Fibroblast of skin of scalp (primary cell): ENCODE measurements at regions not wholly inside any gene's neighbourhood (a gene's known extent, or its start where the extent isn't known, plus 50 kb on each side); places are given as distances from the start of the nearest gene placed in this dataset.
"Not testable (repeated sequence)": the region's sequence is repeated elsewhere in the genome, so short reads cannot be mapped to it uniquely, and the experiment has no call there.

Experiments
- DNase-seq: peaks from one replicate; pipeline ENCODE4 v3.0.0-alpha.2; 2013

GRCh38 chr20:2203436-2203835, 92.4 kb upstream of the TGM3 start:
- no peak for DNase-seq

GRCh38 chr20:2204021-2204420, 91.8 kb upstream of the TGM3 start:
- DNase-seq, result no peak

- peak; percentile 60 for DNase-seq
These were observed 88.6 kb upstream of the TGM3 start for GRCh38 chr20:2206957-2207769.

GRCh38 chr20:2207770-2208097, 88.1 kb upstream of the TGM3 start:
- no peak for DNase-seq

DNA sequence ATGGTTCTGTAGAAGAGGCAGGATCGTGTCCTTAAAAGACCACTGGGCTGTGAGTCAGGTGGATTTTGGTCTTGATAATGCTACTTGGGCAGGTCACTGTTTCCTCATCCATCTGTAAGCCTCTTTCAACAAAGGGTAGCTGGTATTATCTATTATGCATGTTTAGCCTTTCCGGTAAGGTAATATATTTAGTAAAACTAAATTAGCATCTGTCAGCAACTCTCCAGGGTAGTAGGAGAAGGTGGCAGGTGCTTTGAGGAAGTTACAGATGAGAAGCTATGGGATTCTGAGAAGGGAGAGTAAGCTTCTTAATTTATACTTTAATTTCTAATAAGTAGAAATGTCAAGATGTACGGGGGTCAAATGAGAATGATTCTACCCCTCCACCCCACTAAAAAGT, 86.9 kb upstream of the TGM3 start:
- DNase-seq, result no peak

GRCh38 chr20:2210646-2211552, 84.9 kb upstream of the TGM3 start:
- DNase-seq, result peak; percentile 56

- no peak for DNase-seq
These were observed 83.3 kb upstream of the TGM3 start for GRCh38 chr20:2212456-2213015.

DNA sequence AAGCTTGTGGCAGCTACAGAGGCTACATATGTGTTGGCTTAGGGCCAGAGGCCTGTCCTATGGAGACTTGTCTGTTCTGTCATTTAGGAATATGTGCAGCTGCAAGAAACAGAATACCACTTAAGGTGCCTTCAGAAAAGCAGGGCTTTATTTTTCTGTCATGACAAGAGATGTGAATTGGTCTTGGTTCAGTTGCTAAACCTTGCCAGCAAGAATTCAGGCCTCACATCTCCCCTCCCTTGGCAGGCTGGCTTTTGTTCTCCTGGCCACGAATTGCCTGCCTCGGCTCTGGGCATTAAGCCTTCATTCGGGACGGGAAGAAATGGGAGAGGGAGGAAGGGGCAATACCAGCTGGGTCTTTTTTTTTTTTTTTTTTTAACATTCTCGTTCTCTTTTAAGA, 82.4 kb upstream of the TGM3 start:
- DNase-seq, result no peak

DNA sequence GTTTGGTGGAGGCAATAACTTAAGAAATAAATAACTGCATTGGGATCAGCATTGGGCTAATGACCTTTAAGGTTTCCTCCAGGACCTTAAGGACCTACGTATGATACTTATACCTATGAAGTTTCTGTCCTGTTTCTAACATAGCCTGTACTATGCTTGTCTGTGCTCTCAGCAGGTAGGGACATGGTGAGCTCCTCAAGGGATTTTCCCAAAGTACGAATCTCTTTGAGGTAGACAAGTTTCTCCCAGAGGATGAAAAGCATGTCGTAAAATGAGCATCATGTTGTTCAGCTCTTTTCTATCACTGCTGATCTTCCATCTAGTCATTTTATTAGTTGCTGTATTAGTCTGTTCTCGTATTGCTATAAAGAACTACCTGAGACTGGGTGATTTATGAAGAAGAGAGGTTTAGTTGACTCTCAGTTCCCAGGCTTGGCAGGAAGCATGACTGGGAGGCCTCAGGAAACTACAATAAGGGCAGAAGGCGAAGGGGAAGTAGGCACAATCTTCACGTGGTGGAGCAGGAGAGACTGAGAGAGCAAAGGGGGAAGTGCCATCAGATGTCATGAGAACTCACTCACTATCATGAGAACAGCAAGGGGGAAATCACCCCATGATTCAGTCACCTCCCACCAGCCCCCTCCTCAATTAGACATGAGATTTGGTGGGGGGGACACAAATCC, 77.8 kb upstream of the TGM3 start:
- no peak for DNase-seq

DNA sequence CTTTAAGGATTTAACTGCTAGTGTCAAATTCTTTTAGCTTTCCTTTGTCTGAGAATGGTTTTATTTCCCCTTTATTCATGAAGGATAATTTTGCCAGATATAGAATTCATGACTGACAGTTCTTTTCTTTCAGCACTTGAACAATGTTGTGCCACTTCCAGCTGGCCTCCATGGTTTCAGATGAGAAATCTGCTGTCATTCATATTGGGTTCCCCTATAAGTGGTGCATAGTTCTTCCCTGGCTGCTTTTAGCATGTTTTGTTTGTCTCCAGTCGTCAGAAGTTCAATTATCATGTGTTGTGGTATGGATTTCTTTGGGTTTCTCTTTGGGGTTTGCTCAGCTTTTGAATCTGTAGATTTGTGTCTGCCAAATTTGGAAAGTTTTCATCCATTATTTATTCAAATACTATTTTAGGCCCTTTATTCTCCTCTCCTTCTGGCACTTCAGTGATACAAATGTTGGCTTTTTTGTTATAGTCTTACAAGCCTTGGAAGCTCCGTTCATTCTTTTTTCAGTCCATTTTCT, 76.3 kb upstream of the TGM3 start:
- no peak for DNase-seq

DNA sequence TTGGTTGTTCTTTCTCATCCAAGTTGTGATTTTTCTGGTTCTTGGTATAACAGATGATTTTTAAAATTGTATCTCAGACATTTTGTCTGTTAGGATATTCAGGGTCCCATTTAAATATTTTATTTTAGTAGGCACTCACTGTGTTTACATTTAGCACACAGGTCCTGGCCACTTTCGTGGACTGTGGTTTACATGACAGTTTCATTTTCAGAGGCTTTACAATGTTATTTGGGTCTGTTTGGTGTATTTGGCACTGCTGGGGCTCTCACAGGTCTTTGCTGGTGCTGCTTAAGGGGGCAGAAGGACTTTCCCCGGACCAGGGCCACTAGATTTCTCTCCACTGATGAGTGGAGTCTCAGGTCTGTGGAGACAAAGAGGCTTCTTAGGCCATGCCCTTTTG, 75.5 kb upstream of the TGM3 start:
- no peak for DNase-seq

GRCh38 chr20:2221921-2222320, 73.9 kb upstream of the TGM3 start:
- no peak for DNase-seq

- DNase-seq, result no peak
These were observed 72.0 kb upstream of the TGM3 start for GRCh38 chr20:2223558-2224367.

GRCh38 chr20:2224368-2224639, 71.5 kb upstream of the TGM3 start:
- DNase-seq, result no peak

- not testable (repeated sequence) for DNase-seq
These were observed 68.5 kb upstream of the TGM3 start for GRCh38 chr20:2227285-2227684.

DNA sequence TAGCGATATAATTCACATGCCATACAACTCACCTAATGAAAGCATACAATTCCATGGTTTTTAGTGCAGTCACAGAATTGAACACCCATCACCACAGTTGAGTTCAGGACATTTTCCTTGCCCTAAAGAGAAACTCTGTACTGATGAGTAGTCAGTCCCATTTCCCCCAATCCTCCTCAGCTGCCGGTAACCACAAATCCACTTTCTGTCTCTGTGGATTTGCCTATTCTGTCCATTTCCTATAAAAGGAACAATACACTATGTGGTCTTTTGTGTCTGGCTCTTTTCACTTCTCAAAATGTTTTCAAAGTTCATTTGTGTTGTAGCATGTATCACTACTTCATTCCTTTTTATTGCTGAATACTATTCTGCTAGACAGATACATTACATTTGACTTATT, 67.9 kb upstream of the TGM3 start:
- DNase-seq, result no peak

GRCh38 chr20:2228926-2229325, 66.9 kb upstream of the TGM3 start:
- DNase-seq, result no peak

GRCh38 chr20:2230726-2231488, 64.9 kb upstream of the TGM3 start:
- DNase-seq, result no peak

GRCh38 chr20:2231701-2232100, 64.1 kb upstream of the TGM3 start:
- no peak for DNase-seq

DNA sequence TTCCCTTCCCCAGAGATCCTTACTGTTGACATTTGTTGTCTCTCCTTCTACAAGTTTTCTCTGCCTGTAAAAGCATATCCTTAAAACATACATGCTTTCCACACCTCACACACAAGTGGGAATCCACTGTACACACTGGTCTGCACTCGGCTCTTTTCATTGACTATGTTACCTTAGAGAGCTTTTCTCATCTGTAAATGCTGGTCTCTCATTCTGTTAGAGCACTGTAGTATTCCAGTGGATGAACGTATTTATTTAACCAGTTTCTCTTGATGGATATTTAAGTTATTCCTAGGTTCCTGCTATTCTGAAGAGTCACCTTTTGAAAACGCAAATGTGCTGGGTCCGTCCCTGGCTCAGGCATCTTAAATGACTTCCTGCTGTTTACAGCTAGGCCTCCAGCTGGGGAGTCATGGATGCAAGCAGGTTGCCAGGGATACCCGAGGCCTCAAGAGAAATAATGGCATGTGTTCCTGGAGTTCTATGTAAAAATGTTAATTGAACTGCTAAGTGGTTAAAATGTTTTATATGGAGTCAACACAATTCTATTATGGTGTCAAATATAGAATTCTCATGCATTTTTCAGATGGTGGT, 61.1 kb upstream of the TGM3 start:
- DNase-seq, result peak; percentile 75

DNA sequence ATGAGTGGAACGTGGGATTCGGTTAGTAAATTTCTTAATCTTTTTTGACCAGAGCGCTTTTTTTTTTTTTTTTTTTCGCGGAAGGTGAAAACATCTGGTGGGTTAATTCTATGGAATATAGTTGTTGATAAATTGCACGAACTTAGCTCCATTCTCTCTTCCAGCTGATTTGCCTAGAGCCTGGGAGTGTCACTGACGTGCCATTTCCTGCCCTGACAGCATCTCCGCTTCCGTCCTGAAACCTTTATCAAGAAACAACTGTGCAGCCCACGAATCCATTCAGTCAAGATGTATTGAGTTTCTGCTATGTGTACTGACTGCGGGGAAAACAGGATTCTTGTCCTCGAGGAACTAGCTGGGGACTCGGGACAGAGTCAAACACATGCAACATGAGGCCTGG, 59.5 kb upstream of the TGM3 start:
- no peak for DNase-seq
